MM.1S (cell line): ENCODE measurements at regions not wholly inside any gene's neighbourhood (a gene's known extent, or its start where the extent isn't known, plus 50 kb on each side); places are given as distances from the start of the nearest gene placed in this dataset.

Source experiments
- CTCF ChIP-seq: fragments of 300-600 bp; sonication (generic); IDR thresholded peaks from 2 replicates; pipeline ENCODE4 v1.5.1; 2016; ENCODE audit warnings: antibody characterized with exemption, low read length, mixed read lengths
- EZH2 ChIP-seq: fragments of 300-600 bp; sonication (generic); optimal IDR thresholded peaks from 2 replicates; pipeline ENCODE3; 2017; ENCODE audit warnings: low read depth, mild to moderate bottlenecking, antibody characterized with exemption, low read length, mixed read lengths
- EZH2phosphoT487 ChIP-seq: fragments of 300-600 bp; sonication (generic); IDR thresholded peaks from 2 replicates; pipeline ENCODE4 v1.6.1; 2018; ENCODE audit warnings: antibody characterized with exemption, low read length

- TF ChIP-seq CTCF: no peak
- TF ChIP-seq EZH2: no peak
- TF ChIP-seq EZH2phosphoT487: no peak
Observed at GRCh38 chr12:105654606-105655005, 324.1 kb downstream of the C12orf75 start.
